ENCODE measurements at regions not wholly inside any gene's neighbourhood (a gene's known extent, or its start where the extent isn't known, plus 50 kb on each side); places are given as distances from the start of the nearest gene placed in this dataset.

DNA sequence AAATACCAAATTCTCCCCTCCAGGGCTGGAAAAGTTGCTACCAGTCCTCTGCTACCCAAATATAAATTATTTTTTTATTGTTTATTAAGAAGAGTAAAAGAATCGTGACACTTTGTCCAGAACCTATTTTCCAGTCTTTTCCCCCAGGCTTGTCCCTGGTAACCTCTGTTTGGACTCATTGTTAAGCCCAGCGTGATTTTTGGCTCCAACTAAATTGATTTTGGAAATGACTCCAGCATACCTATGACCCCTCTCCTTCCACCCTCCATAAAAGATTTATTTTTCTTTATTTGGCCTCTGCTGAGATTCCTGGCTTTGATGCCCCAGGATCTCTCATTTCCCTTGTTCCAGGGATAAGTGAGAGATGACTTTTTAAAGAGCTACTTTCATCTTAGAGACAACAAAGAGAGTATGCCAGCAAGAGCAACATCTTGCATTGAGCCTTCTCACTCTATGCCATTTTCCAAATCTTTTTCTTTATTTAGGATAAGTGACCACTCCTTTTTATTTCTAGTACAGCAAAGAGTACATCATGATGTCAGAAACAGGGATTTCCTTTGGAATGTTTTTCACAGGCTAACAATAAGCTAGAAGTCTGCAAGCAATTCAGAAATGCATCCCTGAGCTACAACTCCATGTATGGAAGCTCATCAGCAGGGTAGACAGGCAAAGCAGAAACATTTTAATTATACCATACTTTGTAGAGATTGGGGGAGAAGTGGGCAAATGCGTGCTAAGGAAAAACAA, 75.8 kb downstream of the DAD1 start:
- DNase-seq, result no peak

DNA sequence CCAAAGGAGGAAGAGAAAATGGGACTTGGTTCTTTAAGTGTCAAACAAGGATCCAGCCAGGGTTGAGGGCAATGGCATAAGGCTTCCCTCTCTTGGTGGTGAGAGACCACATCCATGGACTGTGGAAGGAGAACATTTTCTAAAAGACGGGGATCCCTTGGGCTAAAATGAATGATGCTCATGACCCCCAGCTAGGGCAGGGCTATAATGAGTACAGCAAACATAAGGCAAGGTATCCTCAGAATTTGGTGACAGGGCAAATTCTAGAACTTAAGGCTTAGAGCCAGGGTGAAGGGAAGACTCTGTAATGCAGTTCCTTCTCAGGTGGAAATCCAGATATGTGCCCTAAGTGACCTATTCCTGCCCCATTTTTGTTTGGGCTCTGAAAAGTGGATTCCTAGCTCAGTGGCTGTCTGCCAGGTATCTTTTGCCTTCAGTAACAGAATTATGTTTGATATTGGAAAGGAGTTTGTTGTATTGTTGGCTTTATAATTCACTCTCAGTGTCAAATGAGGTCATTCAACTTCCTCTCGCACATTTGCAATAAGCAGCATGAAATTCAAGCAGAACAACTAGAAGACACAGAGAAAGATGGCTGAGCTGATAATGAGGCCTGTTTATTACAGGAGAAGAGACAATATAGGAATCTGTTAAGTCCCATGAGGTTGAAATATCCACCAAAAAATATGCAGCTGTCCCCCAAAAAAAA, 76.8 kb downstream of the DAD1 start:
- no peak for DNase-seq

DNA sequence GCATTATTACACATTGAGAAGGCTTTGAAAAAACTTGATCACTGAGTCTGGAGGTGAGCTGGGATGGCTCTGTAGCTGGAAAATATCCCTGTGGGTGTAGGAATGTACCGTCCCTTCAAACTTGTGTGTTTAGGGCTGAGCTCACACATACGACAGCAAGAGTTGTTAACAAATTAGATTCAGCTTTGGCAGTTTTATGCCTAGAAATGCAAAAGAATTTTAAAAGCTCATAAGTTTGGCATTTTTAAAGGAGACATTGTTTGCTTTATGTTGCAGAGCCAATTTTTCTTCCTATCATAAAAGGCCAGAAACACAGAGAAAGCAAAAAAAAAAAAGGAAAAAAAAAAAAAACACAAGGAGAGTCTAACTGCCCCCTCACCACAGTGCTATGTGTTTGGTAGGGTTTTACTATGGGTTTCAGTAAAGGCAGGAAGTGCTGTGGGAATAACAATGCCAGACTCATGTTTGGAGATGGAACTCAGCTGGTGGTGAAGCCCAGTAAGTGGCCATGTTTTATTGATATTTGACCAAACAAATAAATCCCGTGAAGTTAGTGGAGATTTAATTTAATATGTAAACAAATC, 78.4 kb downstream of the DAD1 start:
- no peak for DNase-seq

DNA sequence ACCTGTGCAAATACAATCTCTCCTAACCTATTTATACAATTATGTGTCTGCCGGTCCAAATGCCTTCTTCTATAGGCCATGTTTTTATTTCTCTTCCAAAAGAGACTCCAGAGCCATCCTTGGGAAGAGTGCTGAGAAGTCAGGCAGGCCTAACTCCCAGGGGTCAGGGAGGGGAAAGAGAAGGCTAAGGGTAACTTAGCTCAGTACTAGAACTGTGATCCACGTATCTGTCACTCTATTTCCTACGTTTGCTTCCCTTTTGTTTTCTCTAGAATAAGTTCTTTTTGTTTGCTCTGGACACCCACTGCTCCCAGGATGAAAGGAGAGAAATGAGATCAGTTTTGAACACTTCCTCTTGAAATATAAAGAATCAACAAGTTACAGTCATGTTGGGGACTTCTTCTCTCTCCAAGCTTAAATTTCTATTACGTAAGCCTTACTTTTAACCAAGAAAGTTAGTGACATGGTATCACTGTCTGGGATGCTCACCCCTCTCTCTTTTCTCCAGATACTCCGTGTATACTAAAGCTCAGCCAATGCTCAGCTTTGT, 79.2 kb downstream of the DAD1 start:
- no peak for DNase-seq

DNA sequence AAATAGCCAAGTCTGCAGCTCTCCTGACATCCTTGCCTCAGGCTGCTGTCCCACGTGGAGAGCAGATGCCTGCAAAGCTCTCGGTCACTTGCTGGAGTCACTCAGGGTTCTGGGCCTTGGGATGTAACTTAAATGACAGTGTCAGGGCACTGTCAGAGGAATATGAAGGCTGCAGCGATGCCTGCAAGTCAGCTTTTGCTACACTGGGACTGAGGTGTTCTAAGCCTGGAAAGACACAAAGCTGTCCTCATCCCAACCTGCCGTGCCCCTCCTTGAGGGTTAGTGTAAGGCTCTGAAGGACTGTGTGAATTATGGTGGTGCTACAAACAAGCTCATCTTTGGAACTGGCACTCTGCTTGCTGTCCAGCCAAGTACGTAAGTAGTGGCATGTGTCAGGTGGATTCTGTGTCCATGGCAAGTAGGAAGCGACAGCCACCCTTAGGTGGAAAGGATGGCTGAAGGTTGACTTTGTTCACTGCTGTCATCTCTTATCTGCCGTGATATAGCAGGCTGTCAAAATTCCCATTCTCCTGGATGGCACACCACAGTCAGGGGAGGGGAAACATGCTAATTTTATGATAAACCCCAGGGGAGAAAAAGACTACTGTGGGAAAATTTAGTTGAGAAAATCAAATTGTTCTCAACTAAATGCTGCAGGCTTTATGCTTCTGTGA, 79.9 kb downstream of the DAD1 start:
- DNase-seq, result no peak

DNA sequence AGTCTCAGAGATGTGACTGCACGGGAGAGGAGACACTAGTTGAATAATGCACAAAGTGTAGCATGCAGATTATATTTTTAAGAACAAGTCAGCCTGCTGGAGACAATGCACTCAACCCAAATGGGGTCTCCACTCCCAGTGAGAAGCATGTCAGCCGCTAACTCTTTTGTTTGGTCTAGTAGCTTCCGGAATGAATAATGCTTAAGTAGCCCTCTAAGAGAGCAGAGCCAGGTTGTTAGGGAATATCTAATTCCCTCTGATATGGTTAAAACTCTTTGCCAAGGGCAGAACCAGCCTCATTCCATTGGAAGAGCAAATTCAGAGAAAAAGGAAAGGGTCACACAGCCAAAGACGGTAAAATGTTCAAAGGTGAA, 80.4 kb downstream of the DAD1 start:
- DNase-seq, result no peak

DNA sequence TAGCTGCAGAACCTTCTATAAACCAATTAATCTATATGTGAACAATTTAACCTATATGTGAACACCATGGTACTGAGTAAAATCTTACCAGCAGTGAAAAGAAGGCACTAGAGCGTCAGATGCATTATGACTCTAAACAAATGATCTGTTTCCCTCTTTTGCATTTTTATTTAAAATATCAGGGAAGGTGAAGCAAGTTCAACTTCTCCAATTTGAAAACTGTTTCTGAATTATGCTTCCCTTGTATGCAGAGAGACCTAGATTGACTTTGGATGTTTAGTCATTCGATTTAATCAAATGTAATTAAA, 80.9 kb downstream of the DAD1 start:
- DNase-seq, result no peak

DNA sequence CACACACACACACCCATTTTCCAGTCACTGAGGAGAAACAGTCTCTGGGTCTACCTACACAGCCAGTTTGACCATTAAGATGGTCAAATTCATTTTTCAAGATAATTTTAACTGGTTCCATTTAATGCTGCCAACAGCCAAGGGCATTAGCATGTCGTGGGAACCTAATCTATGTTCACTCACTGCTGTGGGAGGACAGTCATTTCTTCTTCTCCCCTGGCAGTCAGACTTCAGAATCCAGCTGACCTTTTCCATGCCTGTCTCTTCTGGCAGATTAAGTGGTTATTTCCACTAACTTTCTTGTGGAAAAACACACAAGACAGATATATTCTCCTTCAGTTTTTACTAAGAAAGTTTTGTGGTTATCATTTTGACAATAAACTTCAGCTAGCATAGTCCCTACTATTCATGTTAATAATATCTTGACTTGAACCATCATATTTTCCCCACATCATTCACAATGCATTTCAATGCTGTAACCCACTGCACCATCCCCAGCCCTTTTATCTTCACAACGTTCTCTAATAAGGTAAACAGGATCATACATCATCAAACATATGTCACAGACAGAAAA, 82.2 kb downstream of the DAD1 start:
- no peak for DNase-seq

DNA sequence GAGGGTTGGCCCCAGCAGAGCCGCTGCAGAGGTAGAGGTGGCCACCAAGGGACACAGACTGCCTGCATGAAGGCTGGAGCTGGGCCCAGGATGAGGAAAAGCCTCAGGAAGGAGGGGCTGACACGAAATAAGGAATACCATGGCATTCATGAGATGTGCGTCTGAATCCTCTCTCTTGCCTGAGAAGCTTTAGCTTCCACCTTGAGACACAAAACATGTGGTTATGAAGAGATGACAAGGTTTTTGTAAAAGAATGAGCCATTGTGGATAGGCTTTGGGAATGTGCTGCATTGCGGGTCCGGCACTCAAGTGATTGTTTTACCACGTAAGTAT, 82.7 kb downstream of the DAD1 start:
- no peak for DNase-seq

DNA sequence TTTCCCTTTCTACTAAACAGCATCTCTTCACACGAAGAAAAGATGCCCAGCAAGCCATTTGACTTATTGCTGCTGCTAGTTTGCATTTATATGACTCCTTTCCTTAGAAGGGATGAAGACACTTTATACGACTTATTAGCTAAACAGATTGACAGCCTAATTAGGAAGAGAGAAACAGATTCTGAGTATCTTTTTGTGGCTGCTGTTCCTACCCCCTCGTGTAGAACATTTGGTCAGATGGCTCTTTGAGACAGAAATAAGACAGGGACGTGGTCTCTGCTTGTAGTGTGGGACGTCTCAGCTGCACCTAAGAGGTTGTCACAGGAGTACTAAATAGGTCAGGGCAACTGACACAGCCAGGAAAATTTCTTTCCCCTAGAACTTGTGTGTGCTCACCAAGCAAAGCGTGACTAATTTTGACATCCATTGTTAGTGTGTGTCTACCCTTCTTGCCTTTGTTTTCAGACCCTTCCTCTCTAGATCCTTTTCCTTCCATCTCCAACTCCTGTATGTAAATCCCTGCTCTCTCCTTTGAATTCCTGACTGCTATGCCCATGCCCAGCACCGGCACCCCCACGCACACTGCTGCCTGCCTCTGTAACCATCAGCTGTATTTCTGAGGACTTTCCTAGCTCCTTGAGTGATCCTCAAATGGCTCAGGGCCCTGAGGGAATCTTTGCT, 83.2 kb downstream of the DAD1 start:
- DNase-seq, result no peak

DNA sequence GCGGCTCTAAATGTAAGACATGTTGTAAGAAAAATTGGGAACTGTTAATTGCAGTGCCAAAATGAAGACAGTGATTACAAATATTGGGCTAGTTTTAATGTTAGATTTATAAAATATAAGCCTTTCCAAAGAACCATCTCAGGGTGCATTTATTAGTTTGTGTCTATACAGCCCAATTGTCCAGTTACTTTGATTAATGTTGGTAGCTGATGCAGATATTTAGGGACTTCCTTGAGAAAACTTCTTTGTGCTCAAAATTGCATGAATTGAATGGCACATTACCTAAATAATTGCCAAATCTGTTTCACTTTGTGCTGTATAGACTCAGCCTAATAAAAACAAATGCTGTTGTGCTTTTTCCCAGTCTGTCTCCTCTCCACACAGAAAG, 83.7 kb downstream of the DAD1 start:
- no peak for DNase-seq

DNA sequence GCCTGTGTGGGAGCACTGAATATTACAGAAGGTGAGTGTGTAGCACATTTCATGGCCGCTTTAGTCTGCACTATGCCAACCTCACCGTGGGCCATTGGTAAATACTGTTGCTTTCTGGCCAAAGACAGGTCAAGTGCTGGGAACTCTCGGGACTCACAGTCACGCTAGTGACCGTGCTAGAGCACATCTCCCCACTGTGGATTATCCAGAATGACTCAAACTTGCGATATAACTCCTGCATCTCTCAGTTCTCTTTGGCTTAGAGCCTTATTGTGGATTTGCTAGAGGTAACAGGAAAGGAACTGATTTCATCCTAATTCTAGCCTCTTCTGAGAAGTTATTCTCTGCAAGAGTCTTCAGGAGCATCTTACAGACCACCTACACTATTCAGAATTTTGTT, 86.5 kb downstream of the DAD1 start:
- DNase-seq, result no peak

DNA sequence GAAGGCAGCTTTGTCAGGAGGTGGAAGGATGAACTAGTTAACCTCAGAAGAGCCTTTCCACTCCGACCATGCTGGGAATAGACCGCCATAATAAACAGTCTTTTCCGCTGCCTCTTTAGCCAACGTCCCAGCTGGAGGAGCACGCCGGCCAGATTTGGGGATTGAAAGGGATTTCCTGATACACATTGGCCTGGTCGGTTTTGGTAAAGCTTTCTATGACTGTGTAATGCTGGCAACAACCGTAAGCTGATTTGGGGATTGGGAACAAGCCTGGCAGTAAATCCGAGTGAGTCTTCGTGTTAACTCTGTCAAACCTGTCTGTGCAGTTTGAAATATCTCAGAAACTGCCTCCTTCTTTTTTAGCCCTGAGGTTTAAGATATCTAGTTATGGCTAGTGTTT, 87.0 kb downstream of the DAD1 start:
- no peak for DNase-seq

DNA sequence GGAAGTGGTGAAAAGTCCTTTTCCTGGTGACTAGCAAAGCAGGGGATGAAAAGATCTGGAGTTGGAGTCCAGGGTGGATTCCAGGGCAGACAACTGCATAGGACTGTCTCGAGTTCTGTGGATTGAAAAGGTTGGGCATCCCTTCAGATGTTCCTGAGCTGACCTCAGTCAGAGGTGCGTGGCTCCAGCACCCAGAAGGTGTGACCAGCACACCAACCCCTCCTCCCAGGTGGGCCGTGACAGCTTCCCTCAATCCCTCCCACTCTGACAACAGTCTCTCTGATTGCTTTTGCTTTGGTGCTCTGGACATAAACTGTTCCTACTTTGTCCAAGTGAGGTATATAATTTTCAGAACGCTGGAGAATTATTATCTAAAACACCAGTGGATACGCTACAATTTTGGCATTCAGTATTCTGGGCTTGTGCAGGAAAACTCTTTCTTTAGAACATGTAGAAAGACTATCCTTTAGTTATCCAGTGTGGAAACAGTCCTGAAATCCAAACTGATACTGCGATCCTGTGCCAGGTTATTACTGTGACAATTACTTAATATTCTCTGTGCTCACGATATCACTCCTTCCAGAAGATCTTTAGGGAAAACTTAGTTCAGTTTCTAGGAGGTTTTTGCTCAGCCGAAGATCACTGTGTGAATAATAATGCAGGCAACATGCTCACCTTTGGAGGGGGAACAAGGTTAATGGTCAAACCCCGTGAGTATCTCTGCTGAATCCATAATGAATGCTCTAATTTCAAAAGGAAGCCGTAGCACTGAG, 87.9 kb downstream of the DAD1 start:
- DNase-seq, result no peak

DNA sequence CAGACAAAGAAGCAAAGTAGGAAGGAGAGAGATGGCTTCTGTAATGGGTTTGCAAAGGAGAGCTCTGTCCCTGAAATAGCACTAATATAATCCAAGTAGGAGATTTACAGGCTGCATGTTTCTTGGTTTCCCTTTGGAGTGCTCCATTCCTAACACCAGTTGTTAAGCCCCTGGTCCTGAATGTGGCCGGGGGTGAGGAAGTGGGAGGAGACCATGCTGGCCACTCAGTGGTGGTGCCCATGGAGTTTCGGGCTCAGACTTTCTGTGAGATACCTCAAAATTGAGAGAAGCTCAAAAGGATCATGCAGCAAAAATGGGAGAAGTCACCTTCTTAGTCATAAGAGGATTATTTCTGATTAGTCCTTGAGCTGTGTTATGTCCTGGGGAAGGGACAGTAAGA, 88.5 kb downstream of the DAD1 start:
- DNase-seq, result no peak

DNA sequence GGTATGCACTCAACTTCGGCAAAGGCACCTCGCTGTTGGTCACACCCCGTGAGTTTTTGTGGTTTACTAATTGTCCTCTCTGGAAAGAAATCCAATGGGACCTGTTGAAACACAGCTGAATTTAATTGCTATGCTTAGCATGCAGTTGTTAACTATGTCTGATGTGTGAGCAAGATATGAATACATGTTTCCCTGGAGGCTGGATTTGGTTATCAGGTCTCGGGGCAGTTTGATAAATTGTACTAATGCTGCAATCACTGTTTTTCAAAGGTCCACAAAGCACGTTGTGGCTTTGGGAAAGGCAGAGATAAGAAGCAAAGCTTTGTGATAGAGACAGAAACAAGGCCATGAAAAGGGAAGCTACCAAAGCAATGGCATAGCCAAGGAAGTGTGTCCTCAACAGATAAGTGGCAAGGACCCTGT, 91.3 kb downstream of the DAD1 start:
- DNase-seq, result no peak

DNA sequence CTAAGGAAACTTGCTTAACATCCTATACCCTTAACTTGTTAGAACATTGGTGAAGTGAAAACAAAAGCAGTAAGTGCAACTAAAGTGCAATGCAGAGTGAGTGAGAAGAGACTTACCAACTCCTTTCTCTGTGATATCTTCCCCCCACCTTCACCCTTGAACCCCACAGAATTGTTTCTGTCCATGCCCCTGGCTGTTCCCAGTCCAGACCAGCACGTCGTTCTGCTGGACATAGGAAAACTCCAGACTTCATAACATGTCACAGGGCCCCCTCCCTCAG, 91.9 kb downstream of the DAD1 start:
- no peak for DNase-seq

DNA sequence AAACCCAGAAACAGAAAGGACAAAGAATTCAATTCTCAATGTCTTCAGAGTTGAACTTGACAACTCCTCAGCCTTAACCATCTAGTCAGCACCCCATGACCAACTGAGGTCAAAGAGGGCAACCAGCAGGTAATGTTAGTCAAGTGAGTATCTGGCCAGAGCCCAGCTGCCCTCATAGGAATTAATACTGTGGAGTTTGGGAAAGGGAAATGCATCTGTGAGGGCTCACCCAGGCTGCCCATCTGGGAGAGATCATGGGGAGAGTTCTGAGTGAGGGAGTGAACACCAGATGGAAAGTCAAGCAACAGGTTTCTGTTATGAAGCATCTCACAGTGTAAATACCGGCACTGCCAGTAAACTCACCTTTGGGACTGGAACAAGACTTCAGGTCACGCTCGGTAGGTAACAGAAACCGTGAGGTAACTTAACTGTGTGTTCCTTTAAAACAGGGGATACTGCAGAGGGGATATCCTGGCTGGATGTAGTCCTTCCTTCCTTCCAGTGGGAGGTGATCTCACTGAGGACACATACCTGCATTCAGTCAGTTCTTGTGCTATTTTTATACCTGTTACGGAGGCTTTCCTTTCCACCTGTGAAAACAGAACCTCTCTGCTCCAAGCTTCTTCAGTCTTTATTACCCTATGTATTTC, 94.4 kb downstream of the DAD1 start:
- DNase-seq, result no peak

DNA sequence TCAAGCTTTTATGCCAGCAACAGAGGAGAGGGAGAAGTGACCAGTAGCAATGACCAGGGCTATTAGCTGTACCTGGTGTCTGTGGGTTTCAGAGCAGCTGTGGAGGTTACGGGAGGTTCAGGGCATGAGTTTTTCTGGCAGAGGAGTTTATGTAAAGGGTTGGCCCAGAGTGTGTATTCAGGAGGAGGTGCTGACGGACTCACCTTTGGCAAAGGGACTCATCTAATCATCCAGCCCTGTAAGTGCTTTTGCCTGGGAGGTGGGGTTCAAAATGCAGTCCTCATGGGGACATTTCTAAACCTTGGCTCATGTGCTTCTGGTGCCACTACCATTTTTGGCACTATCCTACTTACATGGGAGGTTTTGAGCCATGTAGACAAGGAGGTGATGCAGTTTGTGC, 95.3 kb downstream of the DAD1 start:
- DNase-seq, result no peak

DNA sequence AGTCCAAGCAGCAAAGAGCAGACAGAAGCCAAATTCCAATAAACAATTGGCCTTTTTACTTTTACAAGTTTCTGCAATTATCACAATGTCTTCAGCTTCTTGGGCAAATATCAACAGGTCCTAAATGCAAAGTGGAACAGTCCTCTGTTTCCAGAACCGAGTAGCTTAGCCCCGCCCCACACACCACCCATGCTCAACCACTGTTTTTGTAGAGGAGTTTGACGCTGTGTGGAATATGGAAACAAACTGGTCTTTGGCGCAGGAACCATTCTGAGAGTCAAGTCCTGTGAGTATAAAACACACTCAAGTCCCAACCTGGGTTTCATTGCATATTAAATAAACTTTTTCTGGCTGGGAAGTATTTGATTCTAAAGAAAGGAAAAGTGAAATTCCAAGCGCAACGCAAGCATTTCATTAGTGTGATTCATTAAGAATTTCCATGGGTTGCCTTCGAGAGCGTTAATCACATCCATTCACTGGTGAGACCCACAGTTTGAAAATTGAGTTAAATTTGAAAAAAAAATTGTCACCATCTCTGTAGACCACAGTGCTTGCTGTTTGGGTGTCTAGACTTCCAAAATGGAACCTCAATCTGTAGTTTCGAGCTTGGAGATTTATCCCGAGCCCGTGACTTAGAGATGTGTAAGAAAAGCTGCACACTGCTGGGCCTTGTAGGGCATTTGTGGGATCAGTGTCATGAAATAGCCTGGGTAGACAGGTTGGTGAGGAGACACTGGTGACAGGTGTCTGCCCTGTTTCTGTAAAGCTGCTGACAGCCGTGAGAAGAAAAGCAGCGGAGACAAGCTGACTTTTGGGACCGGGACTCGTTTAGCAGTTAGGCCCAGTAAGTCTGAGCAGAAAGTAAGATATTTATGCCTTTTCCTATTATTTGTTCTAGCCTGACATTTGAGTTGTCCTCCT, 96.1 kb downstream of the DAD1 start:
- DNase-seq, result no peak
